Gastroesophageal sphincter (tissue), 3 donors: ENCODE measurements at regions not wholly inside any gene's neighbourhood (a gene's known extent, or its start where the extent isn't known, plus 50 kb on each side); places are given as distances from the start of the nearest gene placed in this dataset.
"Not testable (repeated sequence)": the region's sequence is repeated elsewhere in the genome, so short reads cannot be mapped to it uniquely, and the experiment has no call there.

Experiments used
- EP300 ChIP-seq: sonication (generic); formaldehyde crosslinking; IDR thresholded peaks from one replicate; pipeline ENCODE4 v1.6.1; 2017; ENCODE audit warnings: antibody characterized with exemption, mild to moderate bottlenecking
- POLR2AphosphoS5 ChIP-seq: sonication (generic); formaldehyde crosslinking; IDR thresholded peaks from one replicate; pipeline ENCODE4 v1.6.1; 2017; ENCODE audit warnings: antibody characterized with exemption
- TF ChIP-seq, protein P1 (sequence below), 4 experiments: fragments of 200-600 bp in 2 of 4; fragments of 450-650 bp in 2 of 4; sonication (generic) in 1 of 4; IDR thresholded peaks; one replicate each; pipeline ENCODE4 v1.5.1; 2017 to 2019; ENCODE audit warnings: antibody characterized with exemption in 4 of 4, mild to moderate bottlenecking in 2 of 4, moderate library complexity in 2 of 4

DNA sequence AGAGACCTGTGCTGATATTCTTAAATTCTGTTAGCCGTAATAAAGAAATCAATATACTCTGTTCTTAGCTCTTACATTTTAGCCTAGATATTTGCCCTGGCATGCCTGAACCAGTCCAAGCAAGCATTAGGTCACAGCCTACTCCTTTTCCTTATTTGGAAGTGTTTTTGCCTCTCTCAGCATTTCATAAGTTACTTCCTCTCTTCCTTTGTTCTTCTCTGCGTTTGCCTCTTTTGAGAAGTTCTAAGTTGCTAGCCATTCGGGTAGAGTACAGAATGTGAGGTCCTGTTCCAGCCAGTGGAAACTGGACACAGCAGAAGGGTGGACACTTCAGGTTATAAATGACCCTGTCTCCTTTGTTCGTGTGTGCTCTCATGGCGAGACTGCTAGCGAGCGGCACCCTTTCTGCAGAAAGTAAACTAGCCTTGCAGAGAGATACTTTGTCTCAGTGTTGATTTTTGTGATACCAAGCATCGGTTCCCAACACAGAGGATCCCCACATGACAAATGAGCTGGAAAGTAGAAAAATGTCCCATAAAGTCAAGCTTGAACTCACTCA is 75.0 kb upstream of the FAM153A start:
- TF ChIP-seq, protein P1, sequence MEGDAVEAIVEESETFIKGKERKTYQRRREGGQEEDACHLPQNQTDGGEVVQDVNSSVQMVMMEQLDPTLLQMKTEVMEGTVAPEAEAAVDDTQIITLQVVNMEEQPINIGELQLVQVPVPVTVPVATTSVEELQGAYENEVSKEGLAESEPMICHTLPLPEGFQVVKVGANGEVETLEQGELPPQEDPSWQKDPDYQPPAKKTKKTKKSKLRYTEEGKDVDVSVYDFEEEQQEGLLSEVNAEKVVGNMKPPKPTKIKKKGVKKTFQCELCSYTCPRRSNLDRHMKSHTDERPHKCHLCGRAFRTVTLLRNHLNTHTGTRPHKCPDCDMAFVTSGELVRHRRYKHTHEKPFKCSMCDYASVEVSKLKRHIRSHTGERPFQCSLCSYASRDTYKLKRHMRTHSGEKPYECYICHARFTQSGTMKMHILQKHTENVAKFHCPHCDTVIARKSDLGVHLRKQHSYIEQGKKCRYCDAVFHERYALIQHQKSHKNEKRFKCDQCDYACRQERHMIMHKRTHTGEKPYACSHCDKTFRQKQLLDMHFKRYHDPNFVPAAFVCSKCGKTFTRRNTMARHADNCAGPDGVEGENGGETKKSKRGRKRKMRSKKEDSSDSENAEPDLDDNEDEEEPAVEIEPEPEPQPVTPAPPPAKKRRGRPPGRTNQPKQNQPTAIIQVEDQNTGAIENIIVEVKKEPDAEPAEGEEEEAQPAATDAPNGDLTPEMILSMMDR (IDR thresholded peaks at IDR 0.05): not testable (repeated sequence)
- not testable (repeated sequence) for TF ChIP-seq POLR2AphosphoS5, EP300
